SU-DHL-6 (cell line): ENCODE measurements at regions not wholly inside any gene's neighbourhood (a gene's known extent, or its start where the extent isn't known, plus 50 kb on each side); places are given as distances from the start of the nearest gene placed in this dataset.

Experiments used
- EZH2phosphoT487 ChIP-seq: fragments of 200-600 bp; sonication (generic), shearing (Covaris generic); conservative IDR thresholded peaks from 2 replicates; pipeline ENCODE4 v1.6.1; 2018; ENCODE audit warnings: mild to moderate bottlenecking, antibody characterized with exemption, low read length, moderate library complexity, mixed read lengths
- TF ChIP-seq, protein P1 (sequence below): fragments of 200-600 bp; sonication (generic); IDR thresholded peaks from one replicate; pipeline ENCODE4 v1.5.1; 2017; ENCODE audit warnings: antibody characterized with exemption, mild to moderate bottlenecking, low read length, moderate library complexity; ENCODE audit not compliant: insufficient read depth, poor library complexity, severe bottlenecking

DNA sequence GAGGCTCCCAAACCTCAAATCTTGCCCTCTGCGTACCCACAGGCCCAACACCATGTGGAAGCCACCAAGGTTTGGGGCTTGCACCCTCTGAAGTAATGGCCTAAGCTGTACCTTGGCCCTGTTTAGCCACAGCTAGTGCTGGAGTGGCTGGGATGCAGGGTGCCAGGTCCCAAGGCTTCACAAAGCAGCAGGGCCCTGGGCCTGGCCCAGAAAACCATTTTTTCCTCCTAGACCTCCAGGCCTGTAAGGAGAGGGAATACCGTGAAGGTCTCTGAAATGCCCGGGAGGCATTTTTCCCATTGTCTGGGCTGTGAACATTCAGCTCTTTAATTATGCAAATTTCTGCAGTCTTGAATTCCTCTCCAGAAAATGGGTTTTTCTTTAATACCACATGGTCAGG lies 223.7 kb upstream of the CCN2 start:
- TF ChIP-seq, protein P1, sequence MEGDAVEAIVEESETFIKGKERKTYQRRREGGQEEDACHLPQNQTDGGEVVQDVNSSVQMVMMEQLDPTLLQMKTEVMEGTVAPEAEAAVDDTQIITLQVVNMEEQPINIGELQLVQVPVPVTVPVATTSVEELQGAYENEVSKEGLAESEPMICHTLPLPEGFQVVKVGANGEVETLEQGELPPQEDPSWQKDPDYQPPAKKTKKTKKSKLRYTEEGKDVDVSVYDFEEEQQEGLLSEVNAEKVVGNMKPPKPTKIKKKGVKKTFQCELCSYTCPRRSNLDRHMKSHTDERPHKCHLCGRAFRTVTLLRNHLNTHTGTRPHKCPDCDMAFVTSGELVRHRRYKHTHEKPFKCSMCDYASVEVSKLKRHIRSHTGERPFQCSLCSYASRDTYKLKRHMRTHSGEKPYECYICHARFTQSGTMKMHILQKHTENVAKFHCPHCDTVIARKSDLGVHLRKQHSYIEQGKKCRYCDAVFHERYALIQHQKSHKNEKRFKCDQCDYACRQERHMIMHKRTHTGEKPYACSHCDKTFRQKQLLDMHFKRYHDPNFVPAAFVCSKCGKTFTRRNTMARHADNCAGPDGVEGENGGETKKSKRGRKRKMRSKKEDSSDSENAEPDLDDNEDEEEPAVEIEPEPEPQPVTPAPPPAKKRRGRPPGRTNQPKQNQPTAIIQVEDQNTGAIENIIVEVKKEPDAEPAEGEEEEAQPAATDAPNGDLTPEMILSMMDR, result no peak
- no peak for TF ChIP-seq EZH2phosphoT487
